Hematopoietic multipotent progenitor cell treated with erythropoietin and hydrocortisone succinate and interleukin-3 and kit ligand, for 8 days (in vitro differentiated cells): ENCODE measurements at regions not wholly inside any gene's neighbourhood (a gene's known extent, or its start where the extent isn't known, plus 50 kb on each side); places are given as distances from the start of the nearest gene placed in this dataset.
A peak's percentile ranks its signal among the peaks of the same experiment; 100 is the strongest.
"Not testable (repeated sequence)": the region's sequence is repeated elsewhere in the genome, so short reads cannot be mapped to it uniquely, and the experiment has no call there.

Experiments used
- DNase-seq: peaks from one replicate; pipeline ENCODE4 v3.0.0-alpha.2; 2015

DNA sequence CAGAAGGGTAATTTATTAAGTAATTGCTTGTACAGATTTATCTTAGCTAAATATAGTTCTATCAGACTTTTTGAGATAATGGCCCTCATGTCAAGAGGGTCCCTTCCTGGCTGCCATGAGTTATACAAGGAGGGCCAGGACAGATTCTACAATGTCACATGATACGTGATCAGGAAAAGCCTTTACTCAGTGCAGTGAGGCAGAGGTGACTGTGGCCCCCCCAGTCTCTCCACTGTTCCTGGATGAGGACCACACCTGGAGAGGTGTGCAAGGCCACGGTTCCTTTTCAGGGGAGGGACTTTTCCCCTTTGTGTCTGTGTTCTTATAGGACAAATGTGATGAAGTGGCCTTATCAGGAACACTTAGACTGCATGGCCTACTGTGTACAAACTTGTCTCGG is 54.3 kb upstream of the LRCH1 start:
- DNase-seq, result no peak

DNA sequence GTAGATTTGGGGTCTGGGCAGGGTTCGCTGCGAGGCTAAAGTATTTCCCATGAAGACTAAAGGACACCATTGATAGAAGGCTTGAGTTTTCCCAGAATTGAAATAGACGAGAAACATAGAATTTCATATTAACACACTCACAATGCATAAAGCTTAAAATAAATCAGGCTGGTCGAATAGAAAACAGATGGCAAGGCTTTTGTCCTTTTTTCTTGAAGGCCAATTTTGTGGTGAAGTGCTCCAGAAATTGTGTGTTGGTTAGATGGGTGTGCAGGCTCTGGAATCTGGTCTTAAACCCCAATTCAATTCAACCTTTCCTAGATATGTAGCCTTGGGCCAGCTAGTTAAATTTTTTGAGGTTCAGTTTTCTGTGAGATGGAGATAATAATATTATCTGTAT is 56.9 kb upstream of the LRCH1 start:
- no peak for DNase-seq

DNA sequence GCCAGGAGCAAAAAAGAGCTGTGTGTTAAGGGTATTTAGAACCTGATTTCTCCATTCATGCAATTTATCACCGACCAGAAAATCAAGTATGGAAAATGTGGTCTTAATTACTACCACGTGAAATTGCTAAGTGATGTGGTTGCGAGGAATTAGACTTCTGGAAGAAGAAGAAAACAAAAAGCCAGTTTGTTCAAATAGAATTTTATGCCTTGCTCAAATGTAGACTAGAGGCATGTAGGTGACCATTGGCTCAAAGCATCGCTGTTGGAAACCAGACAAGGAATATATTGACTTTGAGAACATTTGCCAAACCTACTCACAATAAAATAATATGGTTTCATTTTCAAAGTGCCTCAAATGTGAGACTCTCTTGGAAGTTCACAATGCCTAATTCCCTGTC is 57.3 kb upstream of the LRCH1 start:
- DNase-seq, result no peak

GRCh38 chr13:46495066-46495465 is 57.9 kb upstream of the LRCH1 start:
- DNase-seq, result no peak

DNA sequence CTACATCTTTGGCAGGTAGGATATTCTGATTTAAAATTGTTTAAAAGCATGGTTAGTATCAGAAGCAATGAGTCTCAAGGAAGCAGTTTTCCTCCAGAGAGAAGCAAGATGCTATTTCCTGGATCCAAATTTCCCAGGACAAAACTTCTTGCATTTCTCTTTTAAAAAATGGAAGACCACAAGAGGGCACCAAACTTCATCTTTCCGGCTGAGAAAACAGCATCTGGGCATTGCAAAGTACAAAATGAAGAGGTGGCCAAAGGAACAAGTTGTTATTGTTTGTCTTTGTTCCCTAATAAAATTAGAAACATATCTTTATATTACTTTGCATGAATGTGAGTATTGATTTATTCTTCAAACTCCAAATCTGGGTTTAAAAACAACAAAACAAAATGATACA is 60.0 kb upstream of the LRCH1 start:
- peak; percentile 52 for DNase-seq

DNA sequence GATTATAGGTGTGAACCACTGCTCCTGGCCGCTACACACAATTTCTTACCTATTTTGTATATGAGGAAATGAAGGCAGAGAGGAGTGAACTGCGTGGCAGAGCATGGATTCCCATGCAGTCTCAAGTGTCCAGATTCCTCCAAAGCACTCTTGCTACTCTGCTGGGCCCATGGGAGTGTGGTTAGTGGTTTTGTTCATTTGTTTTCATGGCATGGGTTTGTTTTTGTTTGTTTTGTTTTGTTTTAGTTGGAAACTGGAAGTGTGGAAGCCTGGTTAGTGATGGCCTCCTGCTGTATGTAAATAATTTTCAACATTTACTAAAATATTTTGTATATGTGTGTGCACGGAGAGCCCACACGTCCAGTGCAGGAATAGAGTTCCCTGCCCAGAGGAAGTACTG is 61.3 kb upstream of the LRCH1 start:
- DNase-seq, result no peak

- DNase-seq, result not testable (repeated sequence)
These were observed 62.3 kb upstream of the LRCH1 start for GRCh38 chr13:46490713-46491112.

DNA sequence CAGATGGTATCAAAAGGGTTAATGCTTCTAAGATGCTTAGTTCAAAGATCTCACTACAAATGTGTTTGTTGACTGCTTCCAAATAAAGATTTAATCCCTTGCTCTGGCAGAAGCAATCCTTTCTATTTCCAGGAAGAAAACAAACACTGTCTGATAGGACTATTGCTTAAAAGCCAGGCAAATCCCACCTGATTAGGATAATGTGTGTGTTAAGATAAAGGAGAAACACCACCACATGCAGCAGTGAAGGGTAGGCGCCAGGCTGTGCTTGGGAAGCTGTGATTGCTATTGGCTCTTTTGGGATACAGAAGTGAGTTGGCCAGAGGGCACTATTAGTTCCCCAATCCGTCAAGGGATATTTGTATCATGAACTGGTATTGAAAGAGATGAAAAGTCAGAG is 62.8 kb upstream of the LRCH1 start:
- DNase-seq, result no peak

DNA sequence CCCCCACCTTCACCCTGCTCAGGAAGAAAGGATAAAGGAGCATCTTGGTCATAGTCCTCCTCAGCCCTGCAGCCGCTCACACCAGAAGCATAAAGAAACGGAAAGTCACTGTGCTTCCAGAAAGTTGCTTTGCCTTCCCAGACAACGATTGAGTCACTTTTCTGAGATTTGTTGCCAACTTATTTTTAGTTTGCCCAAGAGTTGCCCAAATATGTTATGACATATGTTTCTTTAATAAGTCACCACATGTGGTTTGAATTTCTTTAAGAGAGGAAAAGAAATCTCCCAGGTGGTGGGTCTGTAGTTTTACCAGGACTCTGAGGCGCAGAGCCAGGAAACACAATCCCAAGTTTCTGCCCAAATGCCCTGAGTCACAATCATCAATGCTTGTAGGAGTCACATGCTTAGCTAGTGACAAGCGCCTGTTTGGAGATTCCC is 63.4 kb upstream of the LRCH1 start:
- no peak for DNase-seq

- DNase-seq, result no peak
These were observed 65.2 kb upstream of the LRCH1 start for GRCh38 chr13:46487748-46488147.

GRCh38 chr13:46486270-46486669 is 66.7 kb upstream of the LRCH1 start:
- DNase-seq, result no peak

- DNase-seq, result no peak
These were observed 68.4 kb upstream of the LRCH1 start for GRCh38 chr13:46484561-46484960.

DNA sequence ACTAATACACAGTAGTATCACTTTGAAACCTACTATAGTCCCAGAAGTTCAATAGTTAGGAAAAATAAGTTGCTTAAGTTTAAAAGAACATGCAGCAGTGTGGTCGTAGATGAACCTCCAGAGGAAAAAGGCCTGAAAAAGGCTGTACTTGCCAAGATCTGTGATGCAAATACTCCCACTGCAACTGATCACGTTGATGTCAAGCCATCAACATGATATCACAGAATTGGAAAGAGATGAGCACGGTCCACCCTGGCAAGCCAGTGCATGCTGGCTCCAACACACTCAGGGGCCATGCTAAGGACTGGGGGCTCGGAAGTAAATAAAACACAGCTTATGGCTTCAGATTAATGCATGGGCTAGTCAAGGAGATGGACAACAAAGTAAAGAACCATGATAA is 71.8 kb upstream of the LRCH1 start:
- no peak for DNase-seq

GRCh38 chr13:46480131-46480530 is 72.8 kb upstream of the LRCH1 start:
- DNase-seq, result no peak

DNA sequence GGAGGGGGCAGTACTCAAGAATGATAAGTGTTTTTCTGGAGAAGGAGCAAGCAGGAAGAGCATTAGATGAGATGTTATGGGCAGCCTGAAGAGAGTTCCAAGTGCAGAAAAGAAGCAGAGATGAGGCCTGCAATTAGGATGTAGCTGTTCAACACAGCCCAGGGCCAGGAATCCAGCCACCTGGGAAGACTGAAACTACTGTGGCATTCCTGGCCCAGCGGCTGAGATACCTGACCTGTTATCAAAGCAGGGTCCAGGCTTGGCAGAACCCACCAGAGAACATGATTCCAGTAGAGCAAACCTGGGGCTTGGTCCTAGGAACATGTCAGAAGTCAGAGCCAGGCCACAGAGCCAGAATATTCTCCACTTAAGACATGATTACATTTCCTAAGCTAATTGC is 73.3 kb upstream of the LRCH1 start:
- DNase-seq, result no peak

DNA sequence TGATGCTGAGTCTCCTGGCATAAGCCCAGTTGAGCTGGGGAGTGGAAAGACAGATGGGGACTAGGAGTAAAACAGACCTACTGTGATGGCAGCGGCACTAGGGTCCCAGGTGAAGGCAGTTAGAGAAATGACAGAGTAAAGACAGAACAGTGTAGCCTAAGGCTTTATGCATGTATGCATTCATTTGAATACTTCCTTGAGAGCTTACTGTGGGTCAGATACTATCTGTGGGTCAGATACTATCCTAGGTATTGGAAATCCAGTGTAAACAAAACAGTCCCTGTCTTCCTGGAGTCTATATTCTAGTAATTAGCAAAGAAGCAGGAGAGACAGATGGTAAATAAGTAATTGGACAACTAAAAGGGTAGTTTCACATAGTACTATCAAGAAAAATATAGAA is 73.7 kb upstream of the LRCH1 start:
- no peak for DNase-seq

DNA sequence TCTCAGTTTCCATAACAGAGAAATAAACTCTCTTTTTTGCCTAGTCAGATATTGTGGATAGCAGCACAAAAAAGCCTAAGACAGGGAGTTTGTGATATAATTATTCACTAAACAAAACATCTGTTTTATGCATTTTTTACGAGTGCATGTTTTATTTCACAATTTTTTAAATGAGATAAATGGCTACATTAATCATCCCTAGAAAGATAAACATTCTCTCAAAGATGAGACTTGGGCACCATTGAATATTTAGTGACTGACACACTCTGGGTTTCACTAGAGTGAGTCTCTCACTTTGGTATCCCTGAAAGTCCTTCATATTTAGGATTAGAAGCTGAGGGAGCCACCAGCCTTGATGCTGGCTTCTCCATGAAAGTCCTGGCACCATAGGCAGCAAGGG is 74.3 kb upstream of the LRCH1 start:
- DNase-seq, result no peak

DNA sequence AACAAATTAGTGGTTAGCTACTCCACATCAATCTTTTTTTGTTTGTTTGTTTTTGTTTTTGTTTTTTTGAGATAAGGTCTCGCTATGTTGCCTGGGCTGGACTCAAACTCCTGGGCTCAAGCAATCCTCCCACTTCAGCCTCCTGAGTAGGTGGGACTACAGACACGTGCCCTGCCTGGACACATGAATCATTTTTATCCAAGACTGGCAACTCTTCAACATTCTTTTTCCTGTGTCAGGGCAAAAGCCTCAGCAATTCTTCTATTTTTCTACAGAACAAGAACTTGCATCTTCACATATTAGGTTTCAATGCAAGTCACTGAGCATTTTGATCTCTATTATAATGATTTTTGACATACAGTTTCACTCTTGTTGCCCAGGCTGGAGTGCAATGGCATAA is 76.8 kb upstream of the LRCH1 start:
- no peak for DNase-seq

GRCh38 chr13:46475541-46475991 is 77.4 kb upstream of the LRCH1 start:
- no peak for DNase-seq

DNA sequence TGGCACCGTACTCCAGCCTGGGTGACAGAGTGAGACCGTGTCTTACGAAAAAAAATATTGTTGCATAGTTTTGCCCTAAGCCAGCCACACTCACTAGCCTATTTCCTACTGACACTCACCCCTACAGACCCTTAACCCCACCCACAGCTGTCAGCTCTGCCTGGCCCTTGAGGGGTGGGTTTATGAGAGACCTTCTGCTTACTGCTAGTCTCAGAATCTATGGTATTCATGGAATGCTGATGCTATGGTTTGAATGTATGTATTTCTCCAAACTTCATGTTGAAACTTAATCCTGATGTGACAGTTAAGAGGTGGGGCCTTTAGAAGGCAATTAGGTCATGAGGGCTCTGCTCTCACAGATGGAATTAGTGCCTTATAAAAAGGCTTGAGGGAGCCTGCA is 79.2 kb upstream of the LRCH1 start:
- no peak for DNase-seq

DNA sequence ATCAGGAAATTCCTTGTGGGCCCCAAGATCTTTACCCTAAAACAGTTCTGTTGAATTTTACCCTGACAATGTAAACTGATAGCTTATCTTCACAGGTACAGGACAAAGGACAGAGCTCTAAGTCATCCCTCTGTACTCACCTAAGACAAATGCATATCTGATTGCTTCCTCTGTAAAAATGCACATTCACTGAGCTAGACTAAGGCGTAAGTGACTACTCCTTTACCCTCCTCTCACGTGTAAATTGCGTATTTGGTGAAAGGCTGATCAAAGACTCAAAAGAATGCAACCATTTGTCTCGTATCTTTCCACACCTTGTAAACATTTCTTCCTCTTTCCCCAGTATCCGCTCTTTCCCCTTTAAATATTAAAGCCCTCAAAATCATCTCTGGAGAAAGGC is 80.6 kb upstream of the LRCH1 start:
- no peak for DNase-seq

DNA sequence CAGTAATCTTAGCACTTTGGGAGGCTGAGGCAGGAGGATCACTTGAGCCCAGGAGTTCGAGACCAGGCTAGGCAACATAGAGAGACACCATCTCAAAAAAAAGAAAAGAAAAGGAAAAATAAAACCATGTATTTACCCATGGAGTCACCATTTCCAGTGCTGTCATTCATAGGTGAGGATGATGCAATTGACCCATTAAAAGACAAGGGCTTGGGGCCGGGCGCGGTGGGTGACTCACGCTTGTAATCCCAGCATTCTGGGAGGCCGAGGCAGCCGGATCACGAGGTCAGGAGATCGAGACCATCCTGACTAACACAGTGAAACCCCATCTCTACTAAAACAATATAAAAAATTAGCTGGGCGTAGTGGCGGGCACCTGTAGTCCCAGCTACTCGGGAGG is 82.6 kb upstream of the RUBCNL start:
- DNase-seq, result not testable (repeated sequence)

GRCh38 chr13:46468570-46469463 is 81.8 kb upstream of the RUBCNL start:
- no peak for DNase-seq

DNA sequence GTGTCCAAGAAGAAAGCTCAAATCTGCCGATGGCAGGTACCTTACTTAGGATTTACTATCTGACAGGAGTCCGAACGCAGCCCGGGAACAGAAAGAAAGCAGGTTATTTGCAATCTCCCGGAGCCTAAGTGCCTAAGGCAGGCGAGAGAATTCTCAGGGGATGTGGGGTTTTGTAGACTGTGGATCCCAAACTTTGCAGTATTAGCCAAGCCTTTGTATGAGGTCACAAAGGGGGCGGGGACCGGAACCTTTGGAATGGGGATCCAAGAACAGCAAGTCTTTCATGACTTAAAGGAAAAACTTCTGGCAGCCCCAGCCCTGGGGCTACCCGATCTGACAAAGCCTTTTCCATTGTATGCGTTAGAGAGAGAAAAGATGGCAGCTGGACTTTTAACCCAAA is 80.6 kb upstream of the RUBCNL start:
- DNase-seq, result not testable (repeated sequence)

GRCh38 chr13:46466074-46466473 is 79.0 kb upstream of the RUBCNL start:
- DNase-seq, result not testable (repeated sequence)
